Embryonic facial prominence (tissue), 1 donor: ENCODE measurements at regions not wholly inside any gene's neighbourhood (a gene's known extent, or its start where the extent isn't known, plus 50 kb on each side); places are given as distances from the start of the nearest gene placed in this dataset.
"Not testable (repeated sequence)": the region's sequence is repeated elsewhere in the genome, so short reads cannot be mapped to it uniquely, and the experiment has no call there.

Experiments
- DNase-seq: peaks from one replicate; pipeline ENCODE4 v3.0.0-alpha.2; 2016; ENCODE audit errors: extremely low spot score

- DNase-seq = no peak
Observed at GRCh38 chr6:102763891-102764290, 1370.4 kb downstream of the GRIK2 start.

- DNase-seq = no peak
Observed at GRCh38 chr6:102761872-102762271, 1368.4 kb downstream of the GRIK2 start.

- no peak for DNase-seq
Observed at GRCh38 chr6:102759415-102759814, 1365.9 kb downstream of the GRIK2 start.

DNA sequence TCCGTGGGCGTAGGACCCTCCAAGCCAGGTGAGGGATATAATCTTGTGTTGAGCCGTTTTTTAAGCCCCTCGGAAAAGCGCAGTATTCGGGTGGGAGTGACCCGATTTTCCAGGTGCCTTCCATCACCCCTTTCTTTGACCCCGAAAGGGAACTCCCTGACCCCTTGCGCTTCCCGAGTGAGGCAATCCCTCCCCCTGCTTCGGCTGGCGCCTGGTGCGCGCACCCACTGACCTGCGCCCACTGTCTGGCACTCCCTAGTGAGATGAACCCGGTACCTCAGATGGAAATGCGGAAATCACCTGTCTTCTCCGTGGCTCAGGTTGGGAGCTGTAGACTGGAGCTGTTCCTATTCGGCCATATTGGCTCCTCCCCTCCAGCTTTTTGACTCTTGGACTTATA lies 1365.0 kb downstream of the GRIK2 start:
- not testable (repeated sequence) for DNase-seq

DNA sequence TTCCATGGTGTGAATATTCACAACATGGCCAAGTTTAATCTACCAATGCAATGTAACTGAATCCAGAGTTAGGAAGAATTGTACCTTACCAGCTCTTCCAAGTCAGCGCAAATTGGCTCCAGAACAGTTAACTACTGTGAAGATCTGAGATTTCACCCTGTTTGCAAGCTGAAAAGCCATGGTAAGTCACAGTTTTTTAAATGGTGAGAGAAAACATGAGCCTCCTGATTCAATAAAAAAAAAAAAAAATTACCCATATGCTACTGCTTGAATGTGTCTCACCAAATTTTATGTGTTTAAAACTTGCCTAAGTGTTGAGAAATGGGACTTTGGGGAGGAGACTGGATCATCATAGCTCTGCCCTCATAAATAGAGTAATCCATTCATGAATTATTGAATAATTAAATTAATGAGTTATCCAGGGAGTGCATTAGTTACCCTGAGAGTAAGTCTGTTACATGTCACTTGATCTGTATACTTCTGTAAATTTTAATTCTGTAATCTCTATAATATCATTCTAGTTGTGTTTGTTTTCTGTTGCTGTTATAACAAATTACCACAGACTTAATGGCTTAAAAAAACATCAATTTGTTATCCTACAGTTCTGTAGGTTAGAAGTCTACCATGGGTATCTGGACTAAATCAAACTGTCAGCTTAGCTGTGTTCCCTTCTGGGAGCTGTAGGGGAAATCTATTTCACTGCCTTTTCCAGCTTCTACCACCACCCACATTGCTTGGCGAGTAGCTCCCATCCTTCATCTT lies 1355.9 kb downstream of the GRIK2 start:
- no peak for DNase-seq

GRCh38 chr6:102746941-102747340 lies 1353.4 kb downstream of the GRIK2 start:
- DNase-seq = no peak

DNA sequence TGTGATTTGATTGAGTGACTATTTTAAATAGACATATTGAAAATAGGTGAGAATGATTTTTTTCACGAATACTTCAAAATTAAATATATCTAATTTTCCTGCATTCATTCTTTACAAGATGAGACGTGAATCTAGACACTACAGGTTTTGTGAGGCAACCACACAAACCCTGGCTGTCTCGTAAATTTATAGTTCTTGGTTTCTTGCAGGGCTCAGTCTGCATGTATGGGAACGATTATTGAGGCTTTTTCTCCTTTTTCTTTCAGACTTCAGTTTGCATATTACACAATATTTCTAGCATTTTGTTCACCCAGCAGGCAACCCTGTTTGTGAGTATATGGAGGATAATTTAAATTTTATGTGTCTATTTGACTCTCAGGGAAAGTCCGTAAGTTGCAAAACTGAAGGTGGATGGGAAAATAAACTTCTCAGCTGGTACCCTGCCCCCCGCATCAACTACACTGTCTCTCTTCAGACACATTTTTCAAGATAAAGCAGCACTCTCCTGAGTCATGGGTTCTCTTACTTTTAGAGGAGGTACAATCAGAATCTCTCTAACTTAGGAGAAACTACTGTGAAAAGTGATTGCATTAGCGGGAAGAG lies 1349.3 kb downstream of the GRIK2 start:
- no peak for DNase-seq

DNA sequence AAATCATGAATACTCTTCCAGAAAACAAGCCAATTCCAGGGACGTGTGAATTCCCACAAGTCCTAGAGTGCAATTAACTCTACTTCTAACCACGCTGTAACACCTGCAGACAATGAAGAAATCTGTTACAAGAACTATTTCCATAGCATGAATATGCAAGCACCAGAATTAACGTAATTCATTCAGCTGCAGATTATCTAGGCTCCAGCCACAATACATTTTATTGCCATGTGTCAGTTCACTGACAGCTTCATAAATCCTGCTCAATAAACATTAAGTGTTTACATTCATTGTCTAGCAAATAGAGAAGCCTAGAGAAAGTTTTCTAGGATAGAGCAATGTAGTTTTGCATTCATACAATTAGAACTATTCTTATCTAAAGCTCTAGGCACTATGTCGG lies 1348.5 kb downstream of the GRIK2 start:
- no peak for DNase-seq

GRCh38 chr6:102736941-102737368 lies 1343.4 kb downstream of the GRIK2 start:
- DNase-seq = no peak

GRCh38 chr6:102732898-102733297 lies 1339.4 kb downstream of the GRIK2 start:
- DNase-seq = no peak

DNA sequence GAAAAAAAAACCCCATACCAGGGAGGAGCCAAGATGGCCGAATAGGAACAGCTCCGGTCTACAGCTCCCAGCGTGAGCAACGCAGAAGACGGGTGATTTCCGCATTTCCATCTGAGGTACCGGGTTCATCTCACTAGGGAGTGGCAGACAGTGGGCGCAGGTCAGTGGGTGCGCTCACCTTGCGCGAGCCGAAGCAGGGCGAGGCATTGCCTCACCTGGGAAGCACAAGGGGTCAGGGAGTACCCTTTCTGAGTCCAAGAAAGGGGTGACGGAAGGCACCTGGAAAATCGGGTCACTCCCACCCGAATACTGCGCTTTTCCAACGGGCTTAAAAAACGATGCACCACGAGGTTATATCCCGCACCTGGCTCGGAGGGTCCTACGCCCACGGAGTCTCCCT lies 1328.6 kb downstream of the GRIK2 start:
- not testable (repeated sequence) for DNase-seq

DNA sequence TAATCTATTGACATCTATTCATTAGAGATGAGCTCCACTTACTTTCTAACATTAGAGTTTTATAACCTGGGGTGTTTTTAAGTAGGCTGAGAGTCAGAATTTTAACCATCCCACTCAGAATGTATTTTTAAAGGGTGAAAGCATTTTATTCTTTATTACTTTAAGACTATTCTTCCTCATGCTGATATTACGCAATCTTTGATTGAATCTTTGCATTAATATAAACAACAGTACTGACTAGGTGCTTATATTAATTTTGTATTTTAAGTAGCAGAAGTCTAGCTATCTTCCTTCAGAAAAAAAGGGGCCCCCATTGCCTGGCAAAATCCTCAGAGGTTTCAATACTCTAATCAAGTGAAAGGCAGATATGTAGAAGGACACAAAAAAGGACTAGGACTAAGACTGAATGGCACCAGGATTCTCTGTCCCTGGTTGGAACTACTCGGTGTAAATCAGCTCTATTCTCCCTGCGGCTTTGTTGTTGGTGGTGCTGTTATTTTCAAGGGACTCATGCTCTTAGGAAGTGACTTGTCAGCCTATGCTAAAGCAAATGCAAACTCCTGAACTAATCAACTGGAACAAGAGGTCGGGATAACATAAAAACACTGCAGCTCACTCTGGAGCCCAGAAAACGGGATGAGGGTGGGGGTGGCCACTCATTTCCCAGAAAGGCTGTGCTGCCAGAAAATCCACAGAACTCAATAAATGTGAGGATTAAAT lies 1324.4 kb downstream of the GRIK2 start:
- DNase-seq = no peak

- DNase-seq = no peak
Observed at GRCh38 chr6:102717252-102717651, 1323.7 kb downstream of the GRIK2 start.

DNA sequence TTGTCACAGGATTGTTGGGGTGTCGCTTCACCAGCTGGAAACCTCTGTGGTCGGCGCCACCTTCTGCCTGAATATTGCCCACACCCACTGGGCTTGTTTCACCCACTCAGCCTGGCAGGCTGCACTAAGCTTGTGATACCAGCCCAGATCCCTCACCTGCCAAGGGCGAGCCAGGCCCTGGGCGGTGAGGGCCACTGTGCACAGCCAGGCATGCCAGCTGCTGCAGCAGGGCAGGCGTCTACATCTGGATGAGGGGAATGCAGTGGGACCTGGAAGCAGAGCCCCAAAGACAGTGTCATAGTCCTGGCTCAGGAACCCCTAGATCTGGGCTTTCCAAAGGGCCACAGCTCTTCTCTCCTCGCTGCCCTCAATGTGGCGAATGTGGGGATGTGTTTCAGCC lies 1307.5 kb downstream of the GRIK2 start:
- no peak for DNase-seq

GRCh38 chr6:102686461-102686860 lies 1293.0 kb downstream of the GRIK2 start:
- no peak for DNase-seq

- DNase-seq = no peak
Observed at GRCh38 chr6:102680413-102680812, 1286.9 kb downstream of the GRIK2 start.

DNA sequence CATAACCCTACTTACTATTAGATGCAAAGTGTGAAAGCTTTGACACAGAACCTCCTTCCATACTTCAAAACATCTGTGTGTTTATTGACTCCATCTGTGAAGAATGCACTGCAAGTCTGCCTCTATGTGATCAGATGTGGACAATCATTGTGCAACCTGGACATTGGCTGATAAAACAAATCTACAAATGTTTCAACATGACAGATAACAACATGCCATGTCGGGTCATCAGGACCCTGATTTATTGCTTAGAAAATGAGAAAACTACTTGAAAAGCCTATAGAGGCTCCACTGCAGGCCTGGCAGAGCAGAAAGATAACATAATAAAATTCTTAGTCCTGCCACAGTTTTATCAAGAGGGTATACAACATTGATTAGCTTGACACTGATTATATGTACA lies 1286.4 kb downstream of the GRIK2 start:
- DNase-seq = no peak

- no peak for DNase-seq
Observed at GRCh38 chr6:102677225-102677624, 1283.7 kb downstream of the GRIK2 start.

DNA sequence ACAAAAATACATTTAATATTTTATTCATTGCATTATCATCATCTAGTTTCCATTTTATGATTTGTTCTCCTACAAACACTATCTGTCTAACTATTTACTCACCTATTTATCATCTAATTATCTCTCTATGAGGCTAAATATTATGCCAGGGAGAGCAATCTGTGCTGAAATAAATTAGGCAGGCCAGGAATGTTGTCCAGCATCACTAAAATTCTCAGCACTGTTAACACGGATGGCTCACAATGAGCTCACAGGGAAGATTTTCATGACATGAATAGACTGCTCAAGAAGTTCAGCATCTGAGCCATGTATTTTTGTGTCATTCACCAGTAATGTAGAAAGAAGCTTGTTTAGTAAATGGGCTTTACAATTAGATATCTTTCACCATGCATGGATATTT lies 1277.2 kb downstream of the GRIK2 start:
- DNase-seq = no peak

GRCh38 chr6:102662851-102663250 lies 1269.3 kb downstream of the GRIK2 start:
- no peak for DNase-seq

GRCh38 chr6:102660303-102660702 lies 1266.8 kb downstream of the GRIK2 start:
- DNase-seq = no peak

DNA sequence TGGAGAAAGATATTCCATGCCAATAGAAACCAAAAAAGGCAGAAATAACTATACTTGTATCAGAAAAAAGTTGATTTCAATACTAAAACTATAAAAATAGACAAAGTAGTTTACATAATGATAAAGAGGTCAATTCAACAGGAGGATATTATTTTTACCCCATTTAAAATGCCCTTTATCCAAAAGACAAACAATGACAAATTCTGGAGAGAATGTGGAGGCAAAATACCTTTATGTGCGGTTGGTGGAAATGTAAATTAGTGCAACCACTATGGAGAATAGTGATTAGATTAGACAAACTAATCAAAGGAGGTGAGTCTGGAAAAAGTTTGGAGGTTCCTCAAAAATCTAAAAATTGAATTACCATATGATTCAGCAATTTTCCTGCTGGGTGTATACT lies 1262.3 kb downstream of the GRIK2 start:
- DNase-seq = no peak

GRCh38 chr6:102641426-102641825 lies 1247.9 kb downstream of the GRIK2 start:
- no peak for DNase-seq
